IPS-20b (cell line): ENCODE measurements at regions not wholly inside any gene's neighbourhood (a gene's known extent, or its start where the extent isn't known, plus 50 kb on each side); places are given as distances from the start of the nearest gene placed in this dataset.
"Not testable (repeated sequence)": the region's sequence is repeated elsewhere in the genome, so short reads cannot be mapped to it uniquely, and the experiment has no call there.

ENCODE experiments used
- H3K27ac ChIP-seq: one replicate; pipeline ENCODE4 v1.5.1; 2013; ENCODE audit warnings: low read length
- H3K27me3 ChIP-seq: 2 replicates; pipeline ENCODE4 v1.6.1; 2013; ENCODE audit warnings: mild to moderate bottlenecking, low read length, inconsistent platforms; ENCODE audit not compliant: insufficient read depth
- H3K36me3 ChIP-seq: 2 replicates; pipeline ENCODE4 v1.6.1; 2013; ENCODE audit warnings: low read depth, mild to moderate bottlenecking, inconsistent platforms, low read length, moderate library complexity; ENCODE audit not compliant: insufficient read depth
- H3K4me1 ChIP-seq: 2 replicates; pipeline ENCODE4 v1.6.1; 2013; ENCODE audit warnings: mild to moderate bottlenecking, control low read depth, inconsistent platforms, low read length, moderate library complexity; ENCODE audit not compliant: insufficient read depth
- H3K4me3 ChIP-seq: 2 replicates; pipeline ENCODE4 v1.5.1; 2013; ENCODE audit warnings: mild to moderate bottlenecking, low read length, inconsistent platforms
- H3K9ac ChIP-seq: 2 replicates; pipeline ENCODE4 v1.6.1; 2013; ENCODE audit warnings: low read depth, mild to moderate bottlenecking, inconsistent platforms, low read length, moderate library complexity
- H3K9me3 ChIP-seq: 2 replicates; pipeline ENCODE4 v1.6.1; 2013; ENCODE audit warnings: mild to moderate bottlenecking, low read depth, low read length, inconsistent platforms; ENCODE audit not compliant: insufficient read depth

DNA sequence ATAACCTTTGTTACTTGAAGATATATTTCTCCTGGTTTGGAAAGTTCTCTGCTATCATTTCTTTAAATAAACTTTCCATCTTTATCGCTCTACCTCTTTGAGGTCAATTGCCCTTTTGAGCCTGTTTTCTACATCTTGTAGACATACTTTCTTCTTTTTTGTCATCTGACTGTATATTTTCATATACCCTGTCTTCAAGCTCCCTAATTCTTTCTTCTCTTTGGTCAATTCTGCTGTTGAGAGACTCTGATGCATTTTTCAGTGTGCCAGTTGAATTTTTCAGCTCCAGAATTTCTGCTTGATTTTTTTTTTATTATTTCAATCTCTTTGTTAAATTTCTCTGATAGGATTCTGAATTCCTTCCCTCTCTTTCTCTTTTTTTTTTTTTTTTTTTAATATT, 511.2 kb upstream of the GRAMD2B start:
- H3K36me3 ChIP-seq = no peaks in the 10 kb centered on the region
- H3K4me1 ChIP-seq = no peaks in the 10 kb centered on the region
- no peaks in the 10 kb centered on the region for H3K27me3 ChIP-seq
- H3K9ac ChIP-seq = no peak overlapping the region
- H3K4me3 ChIP-seq = no peak overlapping the region
- H3K27ac ChIP-seq = no peak overlapping the region
- H3K9me3 ChIP-seq = peaks cover 4% of the 10 kb centered on the region; the same call in 1 of the 2 replicates

DNA sequence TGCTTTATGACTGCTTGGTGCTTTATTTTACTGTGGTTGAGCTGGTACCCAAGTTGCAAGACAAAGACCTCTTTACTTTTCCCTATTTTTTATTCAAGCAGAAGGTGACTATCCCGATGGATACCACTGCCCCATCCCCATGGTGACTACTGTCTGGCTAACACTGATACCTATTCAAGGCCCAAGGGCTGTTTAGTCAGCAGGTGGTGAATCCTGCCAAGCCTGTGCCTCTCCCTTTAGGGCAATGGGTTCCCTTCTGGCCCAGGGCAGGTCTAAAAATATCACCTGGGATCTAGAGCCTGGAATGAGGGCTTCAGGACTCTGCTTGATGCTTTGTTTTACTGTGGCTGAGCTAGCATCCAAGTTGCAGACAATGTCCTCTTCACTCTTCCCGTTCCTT, 510.0 kb upstream of the GRAMD2B start:
- H3K27ac ChIP-seq = no peak overlapping the region
- H3K9ac ChIP-seq = no peak overlapping the region
- peaks cover 3% of the 10 kb centered on the region; the same call in 1 of the 2 replicates for H3K9me3 ChIP-seq
- no peak overlapping the region for H3K4me3 ChIP-seq
- no peaks in the 10 kb centered on the region for H3K36me3 ChIP-seq
- H3K4me1 ChIP-seq = no peaks in the 10 kb centered on the region
- no peaks in the 10 kb centered on the region for H3K27me3 ChIP-seq

DNA sequence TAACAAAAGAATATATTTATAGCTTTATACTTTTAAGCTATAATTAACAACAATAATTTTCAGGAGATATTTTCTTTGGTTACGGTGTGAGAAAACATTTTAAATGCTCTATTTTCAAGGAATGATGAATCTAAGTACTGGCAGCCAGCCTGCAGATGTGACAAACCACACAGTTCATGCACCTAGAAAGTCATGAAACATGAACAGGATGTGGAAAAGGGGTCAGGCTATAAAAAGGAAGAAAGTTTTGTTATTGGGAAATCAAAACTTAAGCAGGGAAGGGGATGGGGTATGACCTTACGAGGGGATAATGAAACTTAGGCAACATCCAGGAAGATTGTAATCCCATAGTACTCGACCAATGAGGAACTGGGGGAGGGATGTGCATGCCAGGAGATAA, 508.7 kb upstream of the GRAMD2B start:
- no peak overlapping the region for H3K9ac ChIP-seq
- peaks cover 3% of the 10 kb centered on the region; the same call in 1 of the 2 replicates for H3K9me3 ChIP-seq

DNA sequence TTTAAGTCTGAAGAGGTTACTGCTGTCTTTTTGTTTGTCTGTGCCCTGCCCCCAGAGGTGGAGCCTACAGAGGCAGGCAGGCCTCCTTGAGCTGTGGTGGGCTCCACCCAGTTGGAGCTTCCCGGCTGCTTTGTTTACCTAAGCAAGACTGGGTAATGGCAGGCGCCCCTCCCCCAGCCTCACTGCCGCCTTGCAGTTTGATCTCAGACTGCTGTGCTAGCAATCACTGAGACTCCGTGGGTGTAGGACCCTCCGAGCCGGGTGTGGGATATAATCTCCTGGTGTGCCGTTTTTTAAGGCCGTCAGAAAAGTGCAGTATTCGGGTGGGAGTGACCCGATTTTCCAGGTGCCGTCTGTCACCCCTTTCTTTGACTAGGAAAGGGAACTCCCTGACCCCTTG, 499.3 kb upstream of the GRAMD2B start:
- not testable (repeated sequence) for H3K4me3 ChIP-seq, H3K9ac ChIP-seq, H3K27ac ChIP-seq, H3K4me1 ChIP-seq, H3K27me3 ChIP-seq, H3K36me3 ChIP-seq
- peaks cover 15% of the 10 kb centered on the region for H3K9me3 ChIP-seq

More for the DNA sequence above, 508.7 kb upstream of the GRAMD2B start:
- Histone ChIP-seq H3K36me3 (no peaks in the 10 kb centered on the region), H3K4me3 (no peak overlapping the region), H3K27ac (no peak overlapping the region), H3K4me1 (no peaks in the 10 kb centered on the region), H3K27me3 (no peaks in the 10 kb centered on the region)

DNA sequence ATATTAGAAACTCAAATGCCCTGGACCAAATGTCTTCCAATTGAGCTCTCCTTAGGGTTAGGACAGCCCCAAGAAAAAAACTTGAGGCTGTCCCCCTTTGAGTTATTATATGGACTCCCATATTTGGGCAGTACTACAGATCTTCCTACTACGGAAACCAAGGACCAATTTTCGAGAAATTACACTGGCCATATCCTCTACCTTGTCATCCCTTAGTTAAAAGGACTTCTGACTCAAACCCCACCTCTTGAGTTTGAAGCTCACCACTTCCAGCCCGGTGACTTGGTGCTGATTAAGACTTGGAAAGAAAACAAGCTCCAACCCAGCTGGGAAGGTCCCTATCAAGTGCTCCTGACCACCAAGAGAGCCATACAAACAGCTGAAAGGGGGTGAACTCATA, 497.0 kb upstream of the GRAMD2B start:
- H3K27ac ChIP-seq = no peak overlapping the region
- H3K36me3 ChIP-seq = no peaks in the 10 kb centered on the region
- H3K9ac ChIP-seq = no peak overlapping the region
- H3K4me1 ChIP-seq = no peaks in the 10 kb centered on the region
- H3K27me3 ChIP-seq = no peaks in the 10 kb centered on the region
- peaks cover 15% of the 10 kb centered on the region for H3K9me3 ChIP-seq
- no peak overlapping the region for H3K4me3 ChIP-seq

DNA sequence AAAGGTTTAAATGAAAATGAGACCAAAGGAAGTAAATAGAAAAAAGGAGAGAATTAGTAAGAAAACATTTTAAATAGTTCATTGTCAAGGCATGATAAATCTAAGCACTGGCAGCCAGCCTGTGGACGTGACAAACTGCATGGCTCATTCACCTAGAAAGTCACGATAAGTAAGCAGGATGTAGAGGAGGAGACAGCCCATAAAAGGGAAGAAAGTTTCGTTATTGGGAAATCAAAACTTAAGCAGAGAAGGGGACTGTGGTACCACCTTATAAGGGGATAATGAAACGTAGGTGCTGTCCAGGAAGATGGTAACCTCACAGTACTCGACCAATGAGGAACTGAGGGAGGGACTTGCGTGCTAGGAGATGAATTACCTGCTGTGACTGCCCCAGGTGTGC, 494.5 kb upstream of the GRAMD2B start:
- H3K4me3 ChIP-seq = no peak overlapping the region
- H3K9ac ChIP-seq = no peak overlapping the region
- H3K27ac ChIP-seq = no peak overlapping the region
- H3K9me3 ChIP-seq = peaks cover 15% of the 10 kb centered on the region
- H3K27me3 ChIP-seq = no peaks in the 10 kb centered on the region
- H3K4me1 ChIP-seq = no peaks in the 10 kb centered on the region
- no peaks in the 10 kb centered on the region for H3K36me3 ChIP-seq

DNA sequence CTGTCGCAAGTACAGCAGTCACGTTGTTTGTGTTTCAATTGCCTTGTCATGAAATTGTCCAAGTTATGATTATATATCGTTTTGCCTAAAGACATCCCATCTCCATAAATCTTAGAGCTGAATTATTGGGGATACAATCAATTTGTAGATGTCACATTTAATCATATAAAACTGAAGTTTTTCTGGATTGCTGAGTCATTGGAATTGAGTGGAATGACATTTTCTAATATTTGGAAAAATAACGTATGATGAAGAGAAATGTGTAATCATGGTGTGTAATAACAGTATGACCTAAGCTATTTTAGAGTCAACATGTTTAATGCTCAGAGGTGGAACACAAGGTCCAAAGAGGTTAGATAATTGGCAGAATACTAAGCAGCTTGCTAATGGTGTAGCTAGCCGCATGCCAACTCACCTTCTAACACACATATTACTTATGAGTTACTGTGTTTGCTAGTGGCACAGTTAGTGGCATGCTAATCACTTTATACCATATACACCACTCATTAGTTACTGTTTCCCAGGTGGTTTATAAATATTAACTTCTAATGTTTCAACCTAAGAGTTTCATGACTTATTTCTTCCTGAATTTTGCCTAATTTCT, 473.1 kb upstream of the GRAMD2B start:
- no peak overlapping the region for H3K4me3 ChIP-seq
- no peaks in the 10 kb centered on the region for H3K36me3 ChIP-seq
- no peaks in the 10 kb centered on the region for H3K4me1 ChIP-seq
- H3K9ac ChIP-seq = no peak overlapping the region
- H3K27ac ChIP-seq = no peak overlapping the region
- no peaks in the 10 kb centered on the region for H3K27me3 ChIP-seq
- no peaks in the 10 kb centered on the region for H3K9me3 ChIP-seq

DNA sequence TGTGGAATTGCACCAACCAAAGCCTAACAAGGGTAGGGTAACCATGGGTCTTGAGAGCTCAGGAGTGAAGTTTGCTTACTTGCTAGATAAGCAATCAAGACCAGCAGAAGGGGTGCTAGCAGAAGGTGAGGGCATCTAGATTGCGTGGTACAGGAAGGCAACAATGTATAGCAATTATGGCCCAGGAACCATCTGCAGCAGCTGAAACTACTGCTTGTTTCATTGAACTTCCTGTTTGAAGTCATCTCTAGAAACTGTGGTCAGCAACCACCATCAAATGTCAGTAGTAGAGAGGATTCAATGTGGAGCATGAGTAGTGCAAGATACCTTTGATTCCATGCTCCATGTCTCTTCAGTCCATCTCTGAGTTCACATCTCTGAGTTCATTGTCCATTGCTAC, 462.1 kb upstream of the GRAMD2B start:
- Histone ChIP-seq H3K27ac (no peak overlapping the region), H3K9me3 (no peaks in the 10 kb centered on the region), H3K36me3 (no peaks in the 10 kb centered on the region), H3K4me3 (no peak overlapping the region), H3K27me3 (no peaks in the 10 kb centered on the region), H3K4me1 (no peaks in the 10 kb centered on the region), H3K9ac (no peak overlapping the region)

DNA sequence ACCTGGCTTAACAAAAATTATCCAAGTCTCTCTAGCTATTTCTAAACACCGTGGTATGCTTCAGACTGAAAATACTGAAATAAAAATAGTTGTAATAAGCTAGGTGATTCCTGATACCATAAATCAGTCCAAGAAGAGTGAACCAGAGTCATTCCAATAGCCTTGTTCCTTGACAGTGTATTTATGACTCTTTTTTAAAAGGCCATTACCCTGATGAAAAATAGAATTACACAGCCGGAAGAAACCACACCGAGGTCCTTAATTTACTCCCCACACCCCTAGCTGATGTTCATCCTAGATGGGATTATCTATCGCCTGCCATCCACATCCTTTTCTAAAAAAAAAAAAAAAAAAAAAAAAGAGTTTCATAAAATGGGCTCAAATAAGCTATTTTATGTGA, 457.6 kb upstream of the GRAMD2B start:
- H3K9ac ChIP-seq = no peak overlapping the region
- H3K9me3 ChIP-seq = no peaks in the 10 kb centered on the region

DNA sequence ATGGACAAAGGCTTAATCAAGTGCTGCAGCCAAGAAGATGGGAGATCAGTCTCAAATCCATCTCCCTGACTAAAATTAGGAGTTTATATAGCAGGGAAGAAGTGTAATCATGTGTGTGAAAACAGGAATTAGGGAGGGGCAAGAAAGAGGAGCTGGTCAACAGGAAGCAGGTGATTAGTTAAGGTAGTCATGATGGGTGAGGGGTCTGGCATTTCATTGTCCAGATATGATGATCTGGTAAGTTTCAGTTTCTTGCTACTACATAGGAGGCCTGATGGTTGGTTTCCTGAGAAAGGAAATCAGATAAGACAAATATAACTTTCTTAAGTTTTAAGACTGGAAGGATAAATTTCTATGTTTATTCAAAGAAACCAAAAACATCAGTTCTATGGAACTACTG, 455.6 kb upstream of the GRAMD2B start:
- Histone ChIP-seq H3K4me3 (no peak overlapping the region), H3K4me1 (no peaks in the 10 kb centered on the region), H3K36me3 (no peaks in the 10 kb centered on the region), H3K27ac (no peak overlapping the region), H3K27me3 (no peaks in the 10 kb centered on the region), H3K9ac (no peak overlapping the region), H3K9me3 (no peaks in the 10 kb centered on the region)

More for the DNA sequence above, 457.6 kb upstream of the GRAMD2B start:
- Histone ChIP-seq H3K36me3 (no peaks in the 10 kb centered on the region), H3K4me1 (no peaks in the 10 kb centered on the region), H3K4me3 (no peak overlapping the region), H3K27me3 (no peaks in the 10 kb centered on the region), H3K27ac (no peak overlapping the region)

DNA sequence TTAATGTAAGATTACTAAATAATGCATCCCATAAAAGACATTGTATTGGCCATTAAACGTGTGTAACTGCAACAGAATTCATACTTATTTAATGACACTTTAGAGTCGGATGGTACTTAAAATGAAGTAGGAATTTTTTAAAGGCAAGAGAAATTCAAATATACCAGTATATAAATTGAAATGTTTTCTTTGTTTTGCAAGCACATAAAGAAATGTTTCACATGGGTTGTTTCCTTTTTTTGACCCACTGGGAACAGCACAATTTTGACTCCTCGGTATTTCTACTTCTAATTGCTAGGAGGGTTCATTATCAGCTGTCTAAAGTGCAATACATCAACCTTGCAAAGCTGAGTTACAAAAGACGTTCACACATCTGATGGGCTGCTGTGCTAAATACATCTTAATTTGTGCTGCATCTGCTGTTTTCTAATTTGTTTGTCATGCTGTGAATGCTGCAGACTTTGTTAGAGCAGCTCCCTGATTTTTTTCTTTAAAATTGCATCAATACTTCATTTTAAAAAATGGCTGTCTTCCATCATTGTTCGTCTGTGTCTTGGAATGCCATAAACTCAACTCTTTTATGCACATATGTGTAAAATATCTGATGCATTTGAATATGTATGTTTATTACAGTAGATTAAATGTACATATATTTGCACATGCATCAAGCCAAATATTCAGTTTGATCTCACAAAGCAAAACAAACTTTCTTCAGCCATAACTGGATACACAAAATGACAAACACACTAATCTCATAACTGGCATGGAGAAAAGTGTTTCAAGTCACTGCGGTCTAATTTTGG, 454.0 kb upstream of the GRAMD2B start:
- Histone ChIP-seq H3K4me3 (no peak overlapping the region), H3K27ac (no peak overlapping the region), H3K36me3 (no peaks in the 10 kb centered on the region), H3K27me3 (no peaks in the 10 kb centered on the region), H3K9ac (no peak overlapping the region), H3K9me3 (no peaks in the 10 kb centered on the region), H3K4me1 (no peaks in the 10 kb centered on the region; the same call in 1 of the 2 replicates)

DNA sequence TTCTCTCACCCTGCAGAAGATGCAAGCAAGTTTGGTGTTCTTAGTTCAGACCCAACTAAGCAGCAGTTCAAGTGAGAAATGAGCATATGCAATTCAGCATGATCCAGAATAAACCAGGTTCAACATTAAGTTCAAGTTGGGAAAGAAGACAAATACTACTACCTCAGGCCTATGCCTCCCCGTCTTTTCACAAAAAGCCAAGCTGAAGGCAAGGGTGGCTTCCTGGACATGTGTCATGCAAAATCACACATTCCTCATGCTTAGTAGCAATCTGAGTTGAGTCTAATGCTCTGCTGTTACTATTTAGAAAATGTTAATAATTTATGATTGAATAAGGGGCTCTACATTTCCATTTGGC, 453.4 kb upstream of the GRAMD2B start:
- no peaks in the 10 kb centered on the region for H3K36me3 ChIP-seq
- H3K9ac ChIP-seq = no peak overlapping the region
- H3K4me3 ChIP-seq = no peak overlapping the region
- no peaks in the 10 kb centered on the region for H3K9me3 ChIP-seq
- H3K27ac ChIP-seq = no peak overlapping the region
- H3K4me1 ChIP-seq = no peaks in the 10 kb centered on the region; the same call in 1 of the 2 replicates
- no peaks in the 10 kb centered on the region for H3K27me3 ChIP-seq
